Activated T-helper 2 cell treated with anti-CD3 and anti-CD28 coated beads, Interferon-gamma antibody, Interleukin-2, Interleukin-4, amounts not matched to agents 10 μg/mL and 5 μg/mL and 100 μg/mL, durations not matched to agents 14 hours and 24 hours and 36 hours (primary cell): ENCODE measurements at regions not wholly inside any gene's neighbourhood (a gene's known extent, or its start where the extent isn't known, plus 50 kb on each side); places are given as distances from the start of the nearest gene placed in this dataset.

Source experiments
- DNase-seq: peaks from one replicate; pipeline ENCODE4 v3.0.0; 2021; ENCODE audit warnings: low spot score
- H3K27ac Mint-ChIP-seq: one replicate; pipeline ENCODE4 v1.8.0; 2021; ENCODE audit warnings: mixed read lengths
- H3K27me3 Mint-ChIP-seq: one replicate; pipeline ENCODE4 v1.8.0; 2021; ENCODE audit warnings: low read depth, mixed read lengths
- H3K36me3 Mint-ChIP-seq: one replicate; pipeline ENCODE4 v1.8.0; 2021; ENCODE audit warnings: low read depth, mixed read lengths
- H3K4me1 Mint-ChIP-seq: one replicate; pipeline ENCODE4 v1.8.0; 2021; ENCODE audit warnings: low read depth, mixed read lengths
- H3K4me3 Mint-ChIP-seq: one replicate; pipeline ENCODE4 v1.8.0; 2021; ENCODE audit warnings: low read depth, mild to moderate bottlenecking, moderate library complexity, mixed read lengths
- H3K9me3 Mint-ChIP-seq: one replicate; pipeline ENCODE4 v1.8.0; 2021; ENCODE audit warnings: mixed read lengths
- intact Hi-C: fragments of 100-400 bp; cut with micrococcal nuclease; formaldehyde crosslinking; loops from one replicate; pipeline ENCODE4 v1.15.1; 2023

DNA sequence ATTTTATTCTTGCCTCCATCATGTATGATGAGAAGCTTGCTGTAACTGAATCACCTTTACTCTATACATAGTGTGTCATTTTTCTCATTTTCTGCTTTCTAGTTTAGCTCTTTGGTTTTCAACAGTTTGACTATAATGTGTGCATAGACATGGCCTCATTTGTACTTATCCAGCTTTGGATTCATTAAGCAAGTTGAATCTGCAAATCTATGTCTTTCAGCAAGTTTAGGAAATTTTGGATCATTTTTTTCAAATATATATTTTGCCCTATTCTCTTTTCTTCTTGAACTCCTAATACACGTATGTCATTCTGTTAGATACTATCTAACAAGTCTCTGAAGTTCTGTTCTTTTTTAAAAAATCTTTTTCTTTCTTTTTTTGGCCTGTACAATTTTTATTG, 57.8 kb downstream of the PRLHR start:
- no peaks in the 10 kb centered on the region for H3K4me1 Mint-ChIP-seq
- peaks cover 17% of the 10 kb centered on the region for H3K27me3 Mint-ChIP-seq
- no peak overlapping the region for H3K27ac Mint-ChIP-seq
- DNase-seq, result no peak
- no peaks in the 10 kb centered on the region for H3K36me3 Mint-ChIP-seq
- intact Hi-C loops, result no loop called here
- no peaks in the 10 kb centered on the region for H3K9me3 Mint-ChIP-seq
- no peak overlapping the region for H3K4me3 Mint-ChIP-seq

- H3K27ac Mint-ChIP-seq, result no peak overlapping the region
- intact Hi-C loops, result no loop called here
- DNase-seq, result no peak
- no peaks in the 10 kb centered on the region for H3K36me3 Mint-ChIP-seq
- peaks cover 5% of the 10 kb centered on the region for H3K4me1 Mint-ChIP-seq
- peaks cover 15% of the 10 kb centered on the region for H3K27me3 Mint-ChIP-seq
- H3K9me3 Mint-ChIP-seq, result no peaks in the 10 kb centered on the region
- no peak overlapping the region for H3K4me3 Mint-ChIP-seq
These were observed 61.3 kb downstream of the PRLHR start for GRCh38 chr10:118534136-118534535.

DNA sequence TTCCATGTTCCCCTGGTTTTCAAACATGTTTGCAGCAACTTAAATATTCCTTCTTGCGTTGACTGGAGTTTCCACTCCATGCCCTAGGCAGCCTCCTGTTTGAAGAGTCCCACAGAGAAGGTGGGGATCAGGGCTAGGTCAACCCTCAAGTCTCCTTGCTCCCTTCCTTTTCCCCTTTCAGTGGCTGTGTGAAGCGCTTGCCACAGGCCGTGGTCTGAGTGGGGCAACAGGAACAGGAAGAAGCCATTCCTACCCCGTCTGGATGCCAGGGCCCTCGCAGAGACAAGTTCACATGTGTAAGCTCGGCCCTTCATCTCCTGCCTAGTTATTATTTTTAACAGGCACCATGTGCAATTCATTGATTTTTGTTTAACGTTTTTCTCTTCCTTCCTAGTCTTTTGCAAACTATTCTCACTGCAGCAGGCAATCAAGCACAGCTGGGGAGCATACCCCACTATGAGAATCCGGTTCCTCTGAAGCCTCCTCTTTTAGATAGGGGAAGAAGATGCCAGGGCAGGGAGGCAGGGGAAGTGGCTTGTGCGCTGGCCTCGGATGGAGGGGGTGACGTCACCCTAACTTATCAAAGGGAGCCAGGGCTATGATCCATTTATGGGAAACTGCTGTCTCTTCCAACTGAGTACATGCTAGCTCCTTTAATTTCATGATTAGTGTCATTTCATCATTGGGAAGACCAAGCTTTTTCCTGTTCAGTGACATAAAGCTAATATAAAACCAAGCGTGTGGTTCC, 64.2 kb downstream of the PRLHR start:
- intact Hi-C loops, result no loop called here
- H3K36me3 Mint-ChIP-seq, result no peaks in the 10 kb centered on the region
- no peak for DNase-seq
- H3K27ac Mint-ChIP-seq, result no peak overlapping the region
- H3K9me3 Mint-ChIP-seq, result no peaks in the 10 kb centered on the region
- peaks cover 5% of the 10 kb centered on the region for H3K4me1 Mint-ChIP-seq
- no peak overlapping the region for H3K4me3 Mint-ChIP-seq
- peaks cover 4% of the 10 kb centered on the region for H3K27me3 Mint-ChIP-seq

DNA sequence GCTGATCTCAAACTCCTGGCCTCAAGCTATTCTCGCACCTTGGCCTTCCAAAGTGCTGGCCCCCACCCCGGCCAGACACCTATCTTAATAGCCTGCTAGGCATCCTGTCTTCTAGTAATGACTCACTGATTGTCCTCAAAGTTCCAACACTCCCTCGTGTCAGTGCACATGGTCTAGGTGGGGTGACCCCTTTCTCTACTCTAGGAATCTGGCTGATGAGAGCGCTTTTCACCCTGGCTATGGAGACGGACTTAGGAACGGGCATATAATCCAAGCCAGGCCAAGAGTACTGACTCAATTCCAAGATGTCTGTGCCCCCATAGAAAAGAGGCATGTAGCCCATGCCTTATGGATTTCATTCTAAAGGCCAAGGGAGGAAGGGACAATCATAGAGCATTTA, 67.0 kb downstream of the PRLHR start:
- Mint-ChIP-seq H3K4me1 (peaks cover 5% of the 10 kb centered on the region), H3K9me3 (no peaks in the 10 kb centered on the region), H3K4me3 (no peak overlapping the region), H3K27me3 (peaks cover 10% of the 10 kb centered on the region), H3K36me3 (no peaks in the 10 kb centered on the region), H3K27ac (no peak overlapping the region)
- DNase-seq, result no peak
- intact Hi-C loops, result no loop called here

DNA sequence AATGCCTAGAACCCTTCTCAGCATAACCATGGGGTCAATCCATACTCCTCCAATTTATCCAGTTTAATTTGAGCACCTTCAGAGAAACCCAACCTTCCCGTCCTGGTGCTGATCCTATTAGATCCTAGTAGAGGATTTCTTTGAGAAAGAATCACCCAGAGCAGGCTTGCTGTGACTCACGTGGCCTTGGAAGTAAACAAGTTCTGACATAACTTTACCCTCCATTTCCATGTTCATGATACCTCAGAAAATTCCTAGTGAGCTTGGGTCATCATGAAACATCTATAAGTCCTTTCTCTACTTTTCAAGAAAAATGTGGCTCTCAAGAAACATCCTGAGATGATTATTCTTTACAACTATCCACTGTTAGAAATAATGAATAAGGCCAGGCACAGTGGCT, 71.7 kb downstream of the PRLHR start:
- no peak overlapping the region for H3K4me3 Mint-ChIP-seq
- H3K4me1 Mint-ChIP-seq, result peaks cover 18% of the 10 kb centered on the region
- H3K36me3 Mint-ChIP-seq, result no peaks in the 10 kb centered on the region
- DNase-seq, result no peak
- H3K27ac Mint-ChIP-seq, result no peak overlapping the region
- intact Hi-C loops, result no loop called here
- H3K9me3 Mint-ChIP-seq, result no peaks in the 10 kb centered on the region
- peaks cover 6% of the 10 kb centered on the region for H3K27me3 Mint-ChIP-seq

GRCh38 chr10:118522791-118523498, 72.5 kb downstream of the PRLHR start:
- Mint-ChIP-seq H3K27me3 (peaks cover 6% of the 10 kb centered on the region), H3K4me3 (no peak overlapping the region), H3K9me3 (no peaks in the 10 kb centered on the region), H3K27ac (no peak overlapping the region), H3K36me3 (no peaks in the 10 kb centered on the region), H3K4me1 (peaks cover 18% of the 10 kb centered on the region)
- DNase-seq, result no peak
- intact Hi-C loops, result no loop called here

DNA sequence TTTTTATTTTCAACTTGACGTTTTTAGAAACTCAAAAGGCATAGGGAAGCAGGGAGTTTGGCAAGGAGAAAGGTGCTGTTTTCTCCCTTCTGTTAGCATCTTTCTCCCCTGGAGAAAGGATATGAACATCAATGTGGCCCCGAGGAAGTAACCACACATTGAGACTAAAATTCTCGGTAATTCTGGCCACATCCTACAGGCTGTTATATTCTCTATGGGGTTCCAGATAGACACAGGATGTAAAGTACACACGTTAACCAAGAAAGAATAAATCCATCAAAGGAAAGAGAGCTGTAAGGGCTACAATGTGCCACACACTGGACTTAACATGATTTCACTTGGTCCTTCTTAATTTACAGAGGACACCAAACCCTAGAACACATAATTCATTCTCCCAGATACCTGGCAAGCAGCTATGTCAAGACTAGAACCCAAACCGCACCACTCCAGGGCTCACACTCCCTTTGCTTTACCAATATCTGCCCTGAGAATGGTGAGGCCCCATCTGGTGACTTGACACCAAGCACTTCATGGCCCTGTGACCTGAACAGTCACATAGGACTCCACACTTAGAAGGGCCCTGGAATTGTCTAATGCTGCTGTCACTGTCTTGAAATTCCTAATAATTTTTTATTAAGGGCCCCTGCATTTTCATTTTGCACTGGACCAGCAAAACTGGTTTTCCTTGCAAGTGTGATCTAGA, 73.9 kb downstream of the PRLHR start:
- Mint-ChIP-seq H3K4me3 (no peak overlapping the region), H3K27ac (no peak overlapping the region), H3K4me1 (peaks cover 18% of the 10 kb centered on the region), H3K36me3 (no peaks in the 10 kb centered on the region), H3K27me3 (peaks cover 9% of the 10 kb centered on the region), H3K9me3 (no peaks in the 10 kb centered on the region)
- intact Hi-C loops, result no loop called here
- DNase-seq, result no peak

DNA sequence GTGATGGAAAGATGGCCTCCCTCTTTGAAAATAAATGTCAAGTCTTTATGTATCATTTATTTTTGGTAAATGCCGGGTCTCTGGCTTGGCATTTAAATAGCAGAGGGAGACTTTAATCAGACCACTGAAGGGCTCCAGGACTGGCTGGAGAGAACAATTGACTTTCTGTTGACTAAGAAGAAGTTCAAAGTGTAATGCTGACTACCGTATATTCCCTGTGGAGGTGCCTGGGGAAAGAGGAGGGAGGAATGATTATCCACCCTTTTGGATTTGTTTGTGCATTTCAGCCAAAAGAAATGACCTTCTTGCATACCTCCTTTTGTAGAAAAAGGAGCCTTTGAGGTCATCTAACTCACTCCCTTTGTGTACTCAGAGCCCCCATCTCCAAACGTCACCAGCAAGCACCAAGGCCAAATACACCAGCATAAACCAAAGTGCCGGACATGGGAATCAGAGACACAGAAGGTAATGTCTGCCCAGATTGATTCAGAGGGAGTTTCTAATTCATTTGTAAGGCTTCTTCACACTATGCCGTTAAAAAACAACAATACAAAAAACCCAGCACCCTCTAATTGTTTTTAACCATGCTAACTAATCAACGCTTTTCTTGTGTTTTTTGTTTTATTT, 75.2 kb downstream of the PRLHR start:
- no peaks in the 10 kb centered on the region for H3K9me3 Mint-ChIP-seq
- no peak for DNase-seq
- no peak overlapping the region for H3K4me3 Mint-ChIP-seq
- no peak overlapping the region for H3K27ac Mint-ChIP-seq
- H3K4me1 Mint-ChIP-seq, result peaks cover 18% of the 10 kb centered on the region
- no peaks in the 10 kb centered on the region for H3K36me3 Mint-ChIP-seq
- H3K27me3 Mint-ChIP-seq, result peaks cover 6% of the 10 kb centered on the region
- intact Hi-C loops, result no loop called here

- no peak overlapping the region for H3K27ac Mint-ChIP-seq
- H3K4me1 Mint-ChIP-seq, result peaks cover 18% of the 10 kb centered on the region
- intact Hi-C loops, result no loop called here
- H3K9me3 Mint-ChIP-seq, result no peaks in the 10 kb centered on the region
- H3K27me3 Mint-ChIP-seq, result peaks cover 5% of the 10 kb centered on the region
- no peak for DNase-seq
- H3K4me3 Mint-ChIP-seq, result no peak overlapping the region
- no peaks in the 10 kb centered on the region for H3K36me3 Mint-ChIP-seq
These were observed 77.4 kb downstream of the PRLHR start for GRCh38 chr10:118518095-118518494.

- DNase-seq, result no peak
- no peak overlapping the region for H3K27ac Mint-ChIP-seq
- peaks cover 5% of the 10 kb centered on the region for H3K27me3 Mint-ChIP-seq
- intact Hi-C loops, result no loop called here
- peaks cover 9% of the 10 kb centered on the region for H3K4me1 Mint-ChIP-seq
- no peaks in the 10 kb centered on the region for H3K36me3 Mint-ChIP-seq
- no peaks in the 10 kb centered on the region for H3K9me3 Mint-ChIP-seq
- no peak overlapping the region for H3K4me3 Mint-ChIP-seq
These were observed 78.7 kb downstream of the PRLHR start for GRCh38 chr10:118516716-118517115.

DNA sequence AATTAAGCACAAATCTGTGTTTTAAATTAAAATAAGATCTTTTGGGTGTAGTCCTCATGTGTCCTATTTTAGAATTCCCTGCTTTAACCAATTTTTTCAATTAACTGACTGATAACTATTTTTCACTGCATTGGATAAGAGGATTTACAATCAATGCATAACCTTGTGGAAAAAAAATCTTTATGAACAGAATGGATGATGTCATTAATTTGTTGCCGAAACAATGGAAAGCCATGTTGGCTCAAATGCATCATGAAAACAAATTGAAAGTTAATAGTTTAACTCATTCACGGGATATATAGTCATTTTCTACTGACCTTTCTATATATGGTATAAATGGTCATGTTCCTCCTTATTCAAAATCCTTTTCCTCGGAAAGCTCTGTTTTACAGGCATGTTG, 82.3 kb downstream of the PRLHR start:
- Mint-ChIP-seq H3K27ac (no peak overlapping the region), H3K4me3 (no peak overlapping the region), H3K4me1 (no peaks in the 10 kb centered on the region), H3K9me3 (no peaks in the 10 kb centered on the region), H3K27me3 (peaks cover 9% of the 10 kb centered on the region), H3K36me3 (no peaks in the 10 kb centered on the region)
- intact Hi-C loops, result no loop called here
- no peak for DNase-seq

GRCh38 chr10:118511711-118512110, 83.7 kb downstream of the PRLHR start:
- intact Hi-C loops, result no loop called here
- Mint-ChIP-seq H3K9me3 (no peaks in the 10 kb centered on the region), H3K27me3 (peaks cover 6% of the 10 kb centered on the region), H3K27ac (no peak overlapping the region), H3K4me1 (no peaks in the 10 kb centered on the region), H3K36me3 (no peaks in the 10 kb centered on the region), H3K4me3 (no peak overlapping the region)
- DNase-seq, result no peak

DNA sequence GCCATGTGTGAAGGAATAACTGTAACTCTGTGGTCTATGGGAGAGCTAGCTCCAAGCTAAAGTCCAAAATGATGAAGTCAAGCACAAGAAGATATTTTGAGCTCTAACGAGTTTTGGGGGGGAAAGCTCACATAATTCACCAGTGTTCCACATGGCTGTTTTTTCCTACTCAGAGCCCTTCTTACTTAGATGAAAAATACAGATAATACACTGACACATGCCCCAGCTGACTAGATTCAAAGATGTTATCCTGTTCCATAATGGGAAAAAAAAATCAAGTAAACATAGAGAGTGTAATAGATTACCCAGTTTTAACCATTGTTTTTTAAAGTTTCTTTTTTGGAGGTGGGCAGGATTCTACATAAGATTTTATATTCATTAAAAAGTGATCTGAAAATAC, 86.6 kb downstream of the PRLHR start:
- Mint-ChIP-seq H3K9me3 (no peaks in the 10 kb centered on the region), H3K4me3 (no peak overlapping the region), H3K4me1 (no peaks in the 10 kb centered on the region), H3K27ac (no peak overlapping the region), H3K36me3 (no peaks in the 10 kb centered on the region), H3K27me3 (peaks cover 4% of the 10 kb centered on the region)
- DNase-seq, result no peak
- intact Hi-C loops, result no loop called here
